RWPE2 (cell line): ENCODE measurements at regions not wholly inside any gene's neighbourhood (a gene's known extent, or its start where the extent isn't known, plus 50 kb on each side); places are given as distances from the start of the nearest gene placed in this dataset.

Experiments used
- ATAC-seq: fragments of 200-7000 bp; cut with Tn5 transposase; 3 replicates; pipeline ENCODE4 v1.9.1; 2021; ENCODE audit warnings: low read depth
- DNase-seq: peaks from one replicate; pipeline ENCODE4 v3.0.0-alpha.2; 2020; ENCODE audit warnings: low spot score
- H3K27ac ChIP-seq: fragments of 450-650 bp; 2 replicates; pipeline ENCODE4 v1.5.1; 2017; ENCODE audit warnings: mild to moderate bottlenecking; ENCODE audit not compliant: poor library complexity, severe bottlenecking
- H3K27me3 ChIP-seq: fragments of 250-450 bp; sonication (Bioruptor Pico); 2 replicates; pipeline ENCODE4 v1.5.1; 2021; ENCODE audit warnings: mild to moderate bottlenecking, moderate library complexity; ENCODE audit not compliant: insufficient read depth, poor library complexity, severe bottlenecking
- H3K36me3 ChIP-seq: fragments of 250-450 bp; sonication (Bioruptor Pico); 2 replicates; pipeline ENCODE4 v1.5.1; 2020; ENCODE audit warnings: low read depth, mild to moderate bottlenecking, moderate library complexity
- H3K4me1 ChIP-seq: fragments of 250-450 bp; sonication (Bioruptor Pico); 2 replicates; pipeline ENCODE4 v1.5.1; 2021; ENCODE audit warnings: mild to moderate bottlenecking, moderate library complexity; ENCODE audit not compliant: insufficient read depth, poor library complexity, severe bottlenecking
- H3K4me3 ChIP-seq: fragments of 250-450 bp; sonication (Bioruptor Pico); 2 replicates; pipeline ENCODE4 v1.5.1; 2021; ENCODE audit warnings: mild to moderate bottlenecking, moderate library complexity; ENCODE audit not compliant: severe bottlenecking
- H3K9me3 ChIP-seq: fragments of 250-450 bp; sonication (Bioruptor Pico); 2 replicates; pipeline ENCODE4 v1.5.1; 2021; ENCODE audit warnings: mild to moderate bottlenecking, moderate library complexity; ENCODE audit not compliant: severe bottlenecking
- CTCF ChIP-seq: fragments of 450-650 bp; IDR thresholded peaks from one replicate; pipeline ENCODE4 v1.5.1; 2017; ENCODE audit warnings: mild to moderate bottlenecking, moderate library complexity; ENCODE audit not compliant: poor library complexity, severe bottlenecking

- no peak for ATAC-seq
- peak overlapping the region; percentile 94 for H3K27ac ChIP-seq
- no peaks in the 10 kb centered on the region for H3K9me3 ChIP-seq
- no peaks in the 10 kb centered on the region for H3K36me3 ChIP-seq
- no peak for TF ChIP-seq CTCF
- no peak overlapping the region for H3K4me3 ChIP-seq
- DNase-seq, result no peak
- no peaks in the 10 kb centered on the region for H3K27me3 ChIP-seq
- peaks cover 20% of the 10 kb centered on the region for H3K4me1 ChIP-seq
Observed at GRCh38 chr3:5296362-5296761, 108.9 kb downstream of the EDEM1 start.

GRCh38 chr3:5297895-5298294 is 110.4 kb downstream of the EDEM1 start:
- no peak for TF ChIP-seq CTCF
- no peaks in the 10 kb centered on the region for H3K27me3 ChIP-seq
- H3K4me3 ChIP-seq, result no peak overlapping the region
- no peaks in the 10 kb centered on the region for H3K36me3 ChIP-seq
- peaks cover 20% of the 10 kb centered on the region for H3K4me1 ChIP-seq
- ATAC-seq (no peak), DNase-seq (no peak)
- no peak overlapping the region for H3K27ac ChIP-seq
- H3K9me3 ChIP-seq, result no peaks in the 10 kb centered on the region

- DNase-seq, result no peak
- TF ChIP-seq CTCF, result no peak
- Histone ChIP-seq H3K36me3 (no peaks in the 10 kb centered on the region), H3K4me3 (no peak overlapping the region), H3K27ac (no peak overlapping the region), H3K9me3 (no peaks in the 10 kb centered on the region), H3K4me1 (peaks cover 17% of the 10 kb centered on the region), H3K27me3 (no peaks in the 10 kb centered on the region)
- no peak for ATAC-seq
Observed at GRCh38 chr3:5298453-5298852, 110.9 kb downstream of the EDEM1 start.

- H3K4me3 ChIP-seq, result no peak overlapping the region
- ATAC-seq (no peak), DNase-seq (no peak)
- H3K4me1 ChIP-seq, result peaks cover 10% of the 10 kb centered on the region
- H3K27ac ChIP-seq, result no peak overlapping the region
- no peak for TF ChIP-seq CTCF
- H3K27me3 ChIP-seq, result no peaks in the 10 kb centered on the region
- H3K9me3 ChIP-seq, result no peaks in the 10 kb centered on the region
- no peaks in the 10 kb centered on the region for H3K36me3 ChIP-seq
Observed at GRCh38 chr3:5299161-5299560, 111.7 kb downstream of the EDEM1 start.

- no peaks in the 10 kb centered on the region for H3K27me3 ChIP-seq
- no peak for TF ChIP-seq CTCF
- H3K27ac ChIP-seq, result no peak overlapping the region
- no peak for ATAC-seq
- H3K9me3 ChIP-seq, result no peaks in the 10 kb centered on the region
- H3K4me3 ChIP-seq, result no peak overlapping the region
- no peak for DNase-seq
- no peaks in the 10 kb centered on the region for H3K36me3 ChIP-seq
- H3K4me1 ChIP-seq, result no peaks in the 10 kb centered on the region
Observed at GRCh38 chr3:5300638-5301037, 113.1 kb downstream of the EDEM1 start.
